H1 (cell line): ENCODE measurements at regions not wholly inside any gene's neighbourhood (a gene's known extent, or its start where the extent isn't known, plus 50 kb on each side); places are given as distances from the start of the nearest gene placed in this dataset.

ENCODE experiments used
- GTF2F1 ChIP-seq: IDR thresholded peaks from 2 replicates; pipeline ENCODE4 v1.6.1; 2012; ENCODE audit warnings: low read depth, low read length, improper control_type of control experiment, borderline replicate concordance
- POLR2AphosphoS5 ChIP-seq: IDR thresholded peaks from 2 replicates; pipeline ENCODE4 v1.6.1; 2011; ENCODE audit warnings: low read depth, low read length

- no peak for TF ChIP-seq POLR2AphosphoS5
- no peak for TF ChIP-seq GTF2F1
These were observed 209.2 kb upstream of the ZPLD1 start for GRCh38 chr3:102225407-102226132.
